Fibroblast of villous mesenchyme (primary cell): ENCODE measurements at regions not wholly inside any gene's neighbourhood (a gene's known extent, or its start where the extent isn't known, plus 50 kb on each side); places are given as distances from the start of the nearest gene placed in this dataset.

Experiments
- DNase-seq: peaks from one replicate; pipeline ENCODE4 v3.0.0-alpha.2; 2010; ENCODE audit warnings: low read depth
- H3K4me3 ChIP-seq: 2 replicates; pipeline ENCODE4 v1.5.1; 2011; ENCODE audit warnings: low read depth, mild to moderate bottlenecking, low read length
- CTCF ChIP-seq: IDR thresholded peaks from 2 replicates; pipeline ENCODE4 v1.5.1; 2012; ENCODE audit warnings: low read depth, mild to moderate bottlenecking, low read length; ENCODE audit not compliant: insufficient read depth

GRCh38 chr5:166834246-166834645 lies 1457.2 kb upstream of the WWC1 start:
- TF ChIP-seq CTCF: no peak
- DNase-seq: peak; percentile 3
- H3K4me3 ChIP-seq: no peak overlapping the region

- no peak for TF ChIP-seq CTCF
- peak; percentile 17 for DNase-seq
- H3K4me3 ChIP-seq: no peak overlapping the region
Observed at GRCh38 chr5:166845044-166845443, 1446.4 kb upstream of the WWC1 start.

- TF ChIP-seq CTCF: no peak
- H3K4me3 ChIP-seq: no peak overlapping the region
- no peak for DNase-seq
Observed at GRCh38 chr5:166856791-166857190, 1434.7 kb upstream of the WWC1 start.

- no peak for TF ChIP-seq CTCF
- H3K4me3 ChIP-seq: no peak overlapping the region
- DNase-seq: no peak
Observed at GRCh38 chr5:166860426-166860825, 1431.0 kb upstream of the WWC1 start.

GRCh38 chr5:166862581-166862980 lies 1428.9 kb upstream of the WWC1 start:
- DNase-seq: no peak
- TF ChIP-seq CTCF: no peak
- no peak overlapping the region for H3K4me3 ChIP-seq

GRCh38 chr5:166865206-166865605 lies 1426.2 kb upstream of the WWC1 start:
- no peak overlapping the region for H3K4me3 ChIP-seq
- TF ChIP-seq CTCF: no peak
- DNase-seq: no peak

- H3K4me3 ChIP-seq: no peak overlapping the region
- no peak for DNase-seq
- TF ChIP-seq CTCF: no peak
Observed at GRCh38 chr5:166880456-166880855, 1411.0 kb upstream of the WWC1 start.
